ENCODE measurements at regions not wholly inside any gene's neighbourhood (a gene's known extent, or its start where the extent isn't known, plus 50 kb on each side); places are given as distances from the start of the nearest gene placed in this dataset.

DNA sequence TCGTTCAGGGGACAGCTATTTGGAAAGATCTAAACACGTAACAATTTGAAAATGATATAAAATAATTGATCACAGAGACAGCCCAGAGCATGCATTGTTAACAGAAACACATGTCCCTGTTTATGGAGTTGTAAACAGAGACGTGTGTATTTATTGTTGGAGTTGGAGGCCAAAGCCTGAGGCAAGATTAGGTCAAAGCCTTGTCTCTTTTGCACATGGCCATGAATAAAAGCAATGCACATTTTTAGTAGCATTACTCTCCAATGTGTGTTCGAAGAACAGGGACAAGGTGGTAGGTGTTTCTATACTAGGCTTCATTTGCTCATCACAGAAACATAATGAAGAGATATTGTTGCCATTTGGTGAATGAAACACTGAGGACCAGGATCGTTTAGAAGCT lies 841.5 kb upstream of the FANCL start:
- H3K4me3 ChIP-seq, result no peak overlapping the region
- TF ChIP-seq Cebpa-rat (IDR thresholded peaks at IDR 0.05), result no peak
- no peaks in the 10 kb centered on the region for H3K9me3 ChIP-seq (replicated peaks in 1 of 11)
- H3K27me3 ChIP-seq, result no peaks in the 10 kb centered on the region
- no peaks in the 10 kb centered on the region for H3K4me1 ChIP-seq
- H3K36me3 ChIP-seq, result no peaks in the 10 kb centered on the region
- no peak overlapping the region for H3K9ac ChIP-seq
- no peak overlapping the region for H3K27ac ChIP-seq
- no peak overlapping the region for H3K4me2 ChIP-seq
- H4K20me1 ChIP-seq, result no peaks in the 10 kb centered on the region

GRCh38 chr2:59080451-59081181 lies 839.5 kb upstream of the FANCL start:
- no peaks in the 10 kb centered on the region for H3K27me3 ChIP-seq
- H3K4me1 ChIP-seq, result no peaks in the 10 kb centered on the region
- TF ChIP-seq Cebpa-rat (IDR thresholded peaks at IDR 0.05), result no peak
- H3K9me3 ChIP-seq (replicated peaks in 1 of 11), result no peaks in the 10 kb centered on the region
- H3K4me3 ChIP-seq, result no peak overlapping the region
- no peaks in the 10 kb centered on the region for H3K36me3 ChIP-seq
- H3K27ac ChIP-seq, result no peak overlapping the region
- H4K20me1 ChIP-seq, result no peaks in the 10 kb centered on the region
- no peak overlapping the region for H3K4me2 ChIP-seq
- no peak overlapping the region for H3K9ac ChIP-seq

DNA sequence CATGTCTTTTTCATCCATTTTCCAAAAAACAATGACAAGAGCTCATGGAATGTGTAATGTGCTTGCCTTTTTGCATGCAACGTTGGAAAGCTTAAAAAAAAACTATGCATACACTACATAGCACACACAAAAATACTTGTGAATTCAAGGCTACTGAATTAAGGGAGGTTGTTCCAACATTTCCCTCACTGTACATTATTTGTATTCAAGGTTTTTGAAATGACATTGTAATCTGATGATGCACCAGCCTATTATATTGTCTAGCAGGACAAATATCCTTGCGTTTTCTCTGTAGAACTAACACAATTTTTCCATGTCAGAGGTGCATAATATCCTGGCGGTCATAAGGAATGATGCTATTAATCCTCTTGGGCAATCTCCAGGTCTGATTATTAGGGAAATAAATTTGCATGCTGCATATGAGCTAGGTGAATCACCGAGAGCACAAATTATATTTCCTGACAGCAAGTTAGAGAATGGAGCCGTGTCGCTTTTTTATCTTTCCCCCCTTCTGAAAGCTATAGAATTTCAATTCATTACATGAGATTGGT lies 836.9 kb upstream of the FANCL start:
- Histone ChIP-seq H3K27me3 (no peaks in the 10 kb centered on the region), H3K4me2 (no peak overlapping the region), H3K36me3 (no peaks in the 10 kb centered on the region), H3K9ac (no peak overlapping the region), H4K20me1 (no peaks in the 10 kb centered on the region), H3K4me1 (no peaks in the 10 kb centered on the region), H3K4me3 (no peak overlapping the region), H3K9me3 (replicated peaks in 1 of 11) (no peaks in the 10 kb centered on the region), H3K27ac (no peak overlapping the region)
- no peak for TF ChIP-seq Cebpa-rat (IDR thresholded peaks at IDR 0.05)

- H3K36me3 ChIP-seq, result no peaks in the 10 kb centered on the region
- TF ChIP-seq Cebpa-rat (IDR thresholded peaks at IDR 0.05), result no peak
- H3K27me3 ChIP-seq, result no peaks in the 10 kb centered on the region
- H3K4me2 ChIP-seq, result no peak overlapping the region
- H3K4me3 ChIP-seq, result no peak overlapping the region
- no peaks in the 10 kb centered on the region for H4K20me1 ChIP-seq
- no peak overlapping the region for H3K27ac ChIP-seq
- H3K4me1 ChIP-seq, result no peaks in the 10 kb centered on the region
- H3K9ac ChIP-seq, result no peak overlapping the region
- H3K9me3 ChIP-seq (replicated peaks in 1 of 11), result no peaks in the 10 kb centered on the region
Observed at GRCh38 chr2:59077026-59077725, 836.1 kb upstream of the FANCL start.

DNA sequence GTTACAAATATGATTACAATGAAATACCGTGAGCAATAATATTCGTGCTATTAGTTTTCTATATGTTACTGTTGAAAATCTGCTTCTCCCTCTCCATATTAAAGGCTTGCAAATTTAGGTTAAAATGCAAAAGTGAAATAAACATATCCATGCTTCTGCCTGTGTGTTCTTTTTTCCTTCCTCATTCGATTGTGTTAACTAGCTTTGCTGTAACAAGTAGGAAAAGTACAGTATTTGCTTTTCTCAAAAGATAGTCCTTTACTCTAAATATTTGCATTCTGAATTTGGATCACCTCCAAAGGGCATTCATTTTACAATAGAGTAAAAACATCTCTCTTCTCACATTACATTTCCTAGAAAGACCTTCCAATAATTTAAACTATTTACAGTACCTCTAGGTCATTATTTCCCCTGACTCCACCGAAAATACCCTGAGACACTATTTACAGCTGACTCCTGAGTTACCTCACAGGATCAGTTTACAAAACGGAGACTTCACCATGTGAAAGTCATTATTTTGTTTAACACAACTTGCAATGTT lies 835.0 kb upstream of the FANCL start:
- H3K4me1 ChIP-seq, result no peaks in the 10 kb centered on the region
- H3K4me2 ChIP-seq, result no peak overlapping the region
- H3K4me3 ChIP-seq, result no peak overlapping the region
- peaks cover 0 to 9% (median 0%) of the 10 kb centered on the region in 11 experiments; a peak in 1 of 22 replicates for H3K9me3 ChIP-seq (replicated peaks in 1 of 11)
- H3K27ac ChIP-seq, result no peak overlapping the region
- no peak for TF ChIP-seq Cebpa-rat (IDR thresholded peaks at IDR 0.05)
- H4K20me1 ChIP-seq, result no peaks in the 10 kb centered on the region
- H3K36me3 ChIP-seq, result no peaks in the 10 kb centered on the region
- H3K27me3 ChIP-seq, result no peaks in the 10 kb centered on the region
- no peak overlapping the region for H3K9ac ChIP-seq

DNA sequence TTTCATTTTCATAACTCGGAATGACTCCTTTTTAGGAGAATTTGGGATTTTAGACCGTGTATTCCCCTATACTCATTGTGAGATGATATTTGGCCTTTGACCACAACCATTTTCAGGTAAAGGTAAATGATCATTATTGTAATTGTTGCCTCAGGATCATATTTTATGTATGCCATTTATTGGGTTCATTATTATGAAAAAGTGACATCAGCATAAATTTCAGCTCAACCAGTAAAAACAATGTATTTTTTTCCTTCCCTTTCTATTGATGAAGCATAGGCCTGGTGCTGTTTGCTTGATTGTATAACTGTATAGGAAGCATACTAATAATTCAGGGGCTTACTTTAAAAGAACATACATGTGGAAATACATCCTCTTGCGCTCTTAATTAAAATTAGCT lies 832.9 kb upstream of the FANCL start:
- H3K9me3 ChIP-seq (replicated peaks in 1 of 11), result peaks cover 0 to 11% (median 0%) of the 10 kb centered on the region in 11 experiments; a peak in 1 of 22 replicates
- H3K4me3 ChIP-seq, result no peak overlapping the region
- no peak for TF ChIP-seq Cebpa-rat (IDR thresholded peaks at IDR 0.05)

GRCh38 chr2:59073286-59073685 lies 832.2 kb upstream of the FANCL start:
- H4K20me1 ChIP-seq, result no peaks in the 10 kb centered on the region
- H3K4me3 ChIP-seq, result no peak overlapping the region
- H3K36me3 ChIP-seq, result no peaks in the 10 kb centered on the region
- no peak overlapping the region for H3K27ac ChIP-seq
- peaks cover 0 to 4% (median 0%) of the 10 kb centered on the region in 10 experiments; a peak in 1 of 20 replicates for H3K4me1 ChIP-seq
- H3K4me2 ChIP-seq, result no peak overlapping the region
- H3K9ac ChIP-seq, result no peak overlapping the region
- TF ChIP-seq Cebpa-rat (IDR thresholded peaks at IDR 0.05), result no peak
- H3K9me3 ChIP-seq (replicated peaks in 1 of 11), result peaks cover 0 to 11% (median 0%) of the 10 kb centered on the region in 11 experiments; a peak in 1 of 22 replicates
- no peaks in the 10 kb centered on the region for H3K27me3 ChIP-seq

More for the DNA sequence above, 832.9 kb upstream of the FANCL start:
- no peak overlapping the region for H3K27ac ChIP-seq
- H3K4me1 ChIP-seq, result no peaks in the 10 kb centered on the region
- no peak overlapping the region for H3K4me2 ChIP-seq
- H3K27me3 ChIP-seq, result no peaks in the 10 kb centered on the region
- no peak overlapping the region for H3K9ac ChIP-seq
- H3K36me3 ChIP-seq, result no peaks in the 10 kb centered on the region
- no peaks in the 10 kb centered on the region for H4K20me1 ChIP-seq

- no peak overlapping the region for H3K9ac ChIP-seq
- no peaks in the 10 kb centered on the region for H3K36me3 ChIP-seq
- H3K4me1 ChIP-seq, result peaks cover 0 to 8% (median 0%) of the 10 kb centered on the region in 10 experiments; a peak in 4 of 20 replicates
- no peaks in the 10 kb centered on the region for H4K20me1 ChIP-seq
- H3K27ac ChIP-seq, result no peak overlapping the region
- H3K4me2 ChIP-seq, result no peak overlapping the region; a peak in 2 of 22 replicates
- TF ChIP-seq Cebpa-rat (IDR thresholded peaks at IDR 0.05), result no peak
- H3K27me3 ChIP-seq, result no peaks in the 10 kb centered on the region
- H3K4me3 ChIP-seq, result no peak overlapping the region
- H3K9me3 ChIP-seq (replicated peaks in 1 of 11), result peaks cover 6 to 20% (median 8%) of the 10 kb centered on the region in 11 experiments; a peak in 19 of 22 replicates
Observed at GRCh38 chr2:59068255-59068654, 827.1 kb upstream of the FANCL start.

DNA sequence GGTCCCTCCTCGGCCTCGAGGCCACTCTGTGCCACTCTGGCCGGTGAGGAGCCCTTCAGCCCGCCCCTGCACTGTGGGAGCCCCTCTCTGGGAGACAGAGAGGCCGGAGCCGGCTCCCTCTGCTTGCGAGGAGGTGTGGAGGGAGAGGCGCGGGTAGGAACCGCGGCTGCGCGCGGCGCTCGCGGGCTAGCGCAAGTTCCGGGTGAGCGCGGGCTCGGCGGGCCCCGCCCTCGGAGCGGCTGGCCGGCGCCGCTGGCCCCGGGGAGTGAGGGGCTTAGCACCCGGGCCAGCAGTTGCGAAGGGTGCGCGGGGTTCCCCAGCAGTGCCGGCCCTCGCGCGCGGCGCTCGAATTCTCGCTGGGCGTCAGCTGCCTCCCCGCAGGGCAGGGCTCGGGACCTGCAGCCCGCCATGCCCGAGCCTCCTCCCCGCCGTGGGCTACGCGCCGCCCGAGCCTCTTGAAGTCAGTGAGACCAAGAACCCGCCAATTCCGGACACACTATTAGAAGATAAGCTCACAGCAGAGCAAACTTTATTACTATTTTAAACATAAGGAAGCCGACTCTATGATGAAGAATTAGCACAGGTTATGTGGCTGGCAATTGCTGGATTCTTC lies 825.8 kb upstream of the FANCL start:
- Histone ChIP-seq H3K36me3 (no peaks in the 10 kb centered on the region), H3K27me3 (no peaks in the 10 kb centered on the region), H3K4me3 (no peak overlapping the region), H3K27ac (no peak overlapping the region), H3K9me3 (replicated peaks in 1 of 11) (peaks cover 6 to 18% (median 8%) of the 10 kb centered on the region in 11 experiments; a peak in 19 of 22 replicates), H3K9ac (no peak overlapping the region), H3K4me1 (peaks cover 0 to 8% (median 0%) of the 10 kb centered on the region in 10 experiments; a peak in 4 of 20 replicates), H4K20me1 (no peaks in the 10 kb centered on the region), H3K4me2 (no peak overlapping the region)
- TF ChIP-seq Cebpa-rat (IDR thresholded peaks at IDR 0.05), result no peak
